SU-DHL-6 (cell line): ENCODE measurements at regions not wholly inside any gene's neighbourhood (a gene's known extent, or its start where the extent isn't known, plus 50 kb on each side); places are given as distances from the start of the nearest gene placed in this dataset.

Experiments
- H2AFZ ChIP-seq: fragments of 200-600 bp; sonication (generic); 2 replicates; pipeline ENCODE4 v1.6.1; 2014; ENCODE audit warnings: low read depth, mild to moderate bottlenecking, moderate library complexity, mixed read lengths, antibody characterized with exemption, low read length; ENCODE audit not compliant: severe bottlenecking
- H3F3A ChIP-seq: fragments of 200-600 bp; shearing (Covaris generic); 2 replicates; pipeline ENCODE4 v1.6.0; 2016; ENCODE audit warnings: antibody characterized with exemption, mild to moderate bottlenecking; ENCODE audit not compliant: insufficient read depth
- H3K27ac ChIP-seq: fragments of 200-600 bp; sonication (generic); 2 replicates; pipeline ENCODE4 v1.5.1; 2016; ENCODE audit warnings: low read depth, mild to moderate bottlenecking, low read length, moderate library complexity, mixed read lengths
- H3K27me3 ChIP-seq: fragments of 200-600 bp; sonication (generic), shearing (Covaris generic); 2 replicates; pipeline ENCODE4 v1.6.0; 2014; ENCODE audit warnings: mild to moderate bottlenecking, low read length
- H3K36me3 ChIP-seq: fragments of 200-600 bp; sonication (generic); 2 replicates; pipeline ENCODE4 v1.6.1; 2014; ENCODE audit warnings: mild to moderate bottlenecking, low read length, mixed read lengths
- H3K4me2 ChIP-seq: fragments of 300-600, 200-600 bp; shearing (Covaris generic), sonication (generic); 2 replicates; pipeline ENCODE4 v1.6.0; 2014; ENCODE audit warnings: low read length, low read depth, mild to moderate bottlenecking; ENCODE audit not compliant: poor library complexity, severe bottlenecking
- H3K4me3 ChIP-seq: fragments of 200-600 bp; sonication (generic); 2 replicates; pipeline ENCODE4 v1.5.1; 2014; ENCODE audit warnings: antibody characterized with exemption, low read length, mild to moderate bottlenecking, mixed read lengths; ENCODE audit not compliant: insufficient read depth, poor library complexity, severe bottlenecking
- H3K79me2 ChIP-seq: fragments of 200-600 bp; sonication (generic); 2 replicates; pipeline ENCODE4 v1.6.1; 2014; ENCODE audit warnings: mild to moderate bottlenecking, low read length, moderate library complexity; ENCODE audit not compliant: insufficient read depth
- H3K9ac ChIP-seq: fragments of 200-600 bp; sonication (generic); 2 replicates; pipeline ENCODE4 v1.7.0; 2014; ENCODE audit warnings: mild to moderate bottlenecking, low read length
- H3K9me2 ChIP-seq: fragments of 200-600 bp; sonication (generic); replicated peaks from 2 replicates; pipeline ENCODE4 v1.6.1; 2014; ENCODE audit warnings: low read length; ENCODE audit not compliant: insufficient read depth
- H3K9me3 ChIP-seq: fragments of 200-600 bp; sonication (generic); 2 replicates; pipeline ENCODE4 v1.6.1; 2014; ENCODE audit warnings: low read length, mixed read lengths; ENCODE audit not compliant: insufficient read depth
- H4K20me1 ChIP-seq: fragments of 200-600 bp; sonication (generic); 2 replicates; pipeline ENCODE4 v1.6.1; 2014; ENCODE audit warnings: low read depth, mild to moderate bottlenecking, antibody characterized with exemption, low read length, moderate library complexity, mixed read lengths
- EZH2phosphoT487 ChIP-seq: fragments of 200-600 bp; sonication (generic), shearing (Covaris generic); conservative IDR thresholded peaks from 2 replicates; pipeline ENCODE4 v1.6.1; 2018; ENCODE audit warnings: mild to moderate bottlenecking, antibody characterized with exemption, low read length, moderate library complexity, mixed read lengths
- TF ChIP-seq, protein P1 (sequence below): fragments of 200-600 bp; sonication (generic); IDR thresholded peaks from one replicate; pipeline ENCODE4 v1.5.1; 2017; ENCODE audit warnings: antibody characterized with exemption, mild to moderate bottlenecking, low read length, moderate library complexity; ENCODE audit not compliant: insufficient read depth, poor library complexity, severe bottlenecking

DNA sequence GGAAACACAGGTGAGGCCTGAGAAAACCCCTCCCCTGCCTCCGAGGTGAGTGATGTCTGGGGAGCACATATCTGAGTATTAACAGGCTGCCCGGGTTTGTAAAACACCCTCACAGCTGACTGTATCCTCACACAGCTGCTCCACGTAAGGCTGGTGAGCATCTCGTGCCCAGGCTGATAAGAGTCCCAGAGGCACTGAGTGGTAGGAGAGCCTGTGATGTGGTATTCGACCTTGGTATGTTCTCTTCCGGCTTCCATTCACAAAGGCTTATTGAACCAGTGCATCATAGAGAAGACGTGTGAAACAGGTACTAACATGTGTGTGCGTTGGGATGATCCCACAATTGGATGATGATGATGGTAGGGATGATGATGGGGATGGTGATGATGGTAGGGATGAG is 71.7 kb downstream of the RASSF10 start:
- Histone ChIP-seq H3K27me3 (no peaks in the 10 kb centered on the region), H3K4me3 (no peak overlapping the region), H4K20me1 (no peaks in the 10 kb centered on the region), H3K9ac (no peak overlapping the region), H3K4me2 (no peak overlapping the region), H3K36me3 (no peaks in the 10 kb centered on the region), H3K27ac (no peak overlapping the region), H3K79me2 (no peaks in the 10 kb centered on the region), H3F3A (no peaks in the 10 kb centered on the region), H2AFZ (no peak overlapping the region), H3K9me2 (no peaks in the 10 kb centered on the region), H3K9me3 (no peaks in the 10 kb centered on the region)
- TF ChIP-seq, protein P1, sequence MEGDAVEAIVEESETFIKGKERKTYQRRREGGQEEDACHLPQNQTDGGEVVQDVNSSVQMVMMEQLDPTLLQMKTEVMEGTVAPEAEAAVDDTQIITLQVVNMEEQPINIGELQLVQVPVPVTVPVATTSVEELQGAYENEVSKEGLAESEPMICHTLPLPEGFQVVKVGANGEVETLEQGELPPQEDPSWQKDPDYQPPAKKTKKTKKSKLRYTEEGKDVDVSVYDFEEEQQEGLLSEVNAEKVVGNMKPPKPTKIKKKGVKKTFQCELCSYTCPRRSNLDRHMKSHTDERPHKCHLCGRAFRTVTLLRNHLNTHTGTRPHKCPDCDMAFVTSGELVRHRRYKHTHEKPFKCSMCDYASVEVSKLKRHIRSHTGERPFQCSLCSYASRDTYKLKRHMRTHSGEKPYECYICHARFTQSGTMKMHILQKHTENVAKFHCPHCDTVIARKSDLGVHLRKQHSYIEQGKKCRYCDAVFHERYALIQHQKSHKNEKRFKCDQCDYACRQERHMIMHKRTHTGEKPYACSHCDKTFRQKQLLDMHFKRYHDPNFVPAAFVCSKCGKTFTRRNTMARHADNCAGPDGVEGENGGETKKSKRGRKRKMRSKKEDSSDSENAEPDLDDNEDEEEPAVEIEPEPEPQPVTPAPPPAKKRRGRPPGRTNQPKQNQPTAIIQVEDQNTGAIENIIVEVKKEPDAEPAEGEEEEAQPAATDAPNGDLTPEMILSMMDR = no peak
- TF ChIP-seq EZH2phosphoT487 = no peak

- Histone ChIP-seq H3K4me3 (no peak overlapping the region), H4K20me1 (no peaks in the 10 kb centered on the region), H3F3A (no peaks in the 10 kb centered on the region), H3K36me3 (no peaks in the 10 kb centered on the region), H3K9me2 (no peaks in the 10 kb centered on the region), H3K27me3 (no peaks in the 10 kb centered on the region), H2AFZ (no peak overlapping the region), H3K4me2 (no peak overlapping the region), H3K27ac (no peak overlapping the region), H3K9ac (no peak overlapping the region), H3K9me3 (no peaks in the 10 kb centered on the region), H3K79me2 (no peaks in the 10 kb centered on the region)
- no peak for TF ChIP-seq EZH2phosphoT487
- TF ChIP-seq, protein P1 = no peak
Measured at GRCh38 chr11:13082588-13082987, 73.5 kb downstream of the RASSF10 start.

- H4K20me1 ChIP-seq = no peaks in the 10 kb centered on the region
- no peaks in the 10 kb centered on the region for H3K27me3 ChIP-seq
- H2AFZ ChIP-seq = no peak overlapping the region
- H3K36me3 ChIP-seq = no peaks in the 10 kb centered on the region
- H3F3A ChIP-seq = no peaks in the 10 kb centered on the region
- H3K79me2 ChIP-seq = no peaks in the 10 kb centered on the region
- no peak overlapping the region for H3K4me2 ChIP-seq
- no peak overlapping the region for H3K9ac ChIP-seq
- no peak overlapping the region for H3K27ac ChIP-seq
- no peaks in the 10 kb centered on the region for H3K9me3 ChIP-seq
- H3K4me3 ChIP-seq = no peak overlapping the region
- no peaks in the 10 kb centered on the region for H3K9me2 ChIP-seq
- no peak for TF ChIP-seq EZH2phosphoT487
Measured at GRCh38 chr11:13090228-13090708, 81.2 kb downstream of the RASSF10 start.

DNA sequence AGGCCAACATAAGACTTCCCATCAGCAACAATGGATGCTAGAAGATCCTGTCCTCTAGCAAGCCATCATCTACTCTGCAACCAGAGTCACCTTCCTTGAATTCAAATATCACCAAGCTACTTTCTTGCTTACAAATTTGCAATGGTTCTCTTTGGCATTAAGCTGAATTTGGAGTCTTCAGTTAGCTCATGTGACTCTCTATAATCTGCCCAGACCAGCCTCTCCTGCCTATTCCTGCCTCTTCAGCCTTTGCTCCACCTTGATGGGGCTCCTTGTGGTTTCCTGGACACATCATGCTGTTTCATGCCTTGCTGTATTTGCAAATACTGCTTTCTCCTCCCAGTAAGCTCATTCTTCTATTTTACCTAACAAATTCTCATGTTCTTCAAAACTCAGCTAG is 82.3 kb downstream of the RASSF10 start:
- Histone ChIP-seq H3K27ac (no peak overlapping the region), H3K4me2 (no peak overlapping the region), H3K9me3 (no peaks in the 10 kb centered on the region), H4K20me1 (no peaks in the 10 kb centered on the region), H3K9me2 (no peaks in the 10 kb centered on the region), H3K79me2 (no peaks in the 10 kb centered on the region), H3F3A (no peaks in the 10 kb centered on the region), H2AFZ (no peak overlapping the region), H3K4me3 (no peak overlapping the region), H3K9ac (no peak overlapping the region), H3K27me3 (no peaks in the 10 kb centered on the region), H3K36me3 (no peaks in the 10 kb centered on the region)
- TF ChIP-seq EZH2phosphoT487 = no peak
- TF ChIP-seq, protein P1 = no peak
